ENCODE measurements at regions not wholly inside any gene's neighbourhood (a gene's known extent, or its start where the extent isn't known, plus 50 kb on each side); places are given as distances from the start of the nearest gene placed in this dataset.
"Not testable (repeated sequence)": the region's sequence is repeated elsewhere in the genome, so short reads cannot be mapped to it uniquely, and the experiment has no call there.

DNA sequence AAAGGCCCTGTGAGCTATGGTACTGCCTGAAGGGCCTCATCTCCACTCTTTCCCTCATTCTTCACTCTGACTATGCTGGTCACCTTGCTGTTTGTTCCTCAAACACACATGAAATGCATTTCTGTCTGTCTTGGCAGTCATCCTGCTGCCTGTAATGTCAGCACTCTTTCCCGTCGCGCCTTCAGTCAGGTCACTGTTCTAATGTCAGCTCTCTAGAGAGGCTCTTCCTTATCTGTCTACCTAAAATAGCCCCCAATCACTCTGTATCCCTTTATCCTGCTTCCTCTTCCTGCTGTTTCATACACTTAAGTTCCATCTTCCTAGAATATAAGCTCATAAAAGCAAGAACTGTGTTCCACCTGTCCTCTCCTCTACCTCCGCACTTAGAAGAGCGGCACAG is 215.5 kb downstream of the ZNF33B start:
- TF ChIP-seq, protein P1, sequence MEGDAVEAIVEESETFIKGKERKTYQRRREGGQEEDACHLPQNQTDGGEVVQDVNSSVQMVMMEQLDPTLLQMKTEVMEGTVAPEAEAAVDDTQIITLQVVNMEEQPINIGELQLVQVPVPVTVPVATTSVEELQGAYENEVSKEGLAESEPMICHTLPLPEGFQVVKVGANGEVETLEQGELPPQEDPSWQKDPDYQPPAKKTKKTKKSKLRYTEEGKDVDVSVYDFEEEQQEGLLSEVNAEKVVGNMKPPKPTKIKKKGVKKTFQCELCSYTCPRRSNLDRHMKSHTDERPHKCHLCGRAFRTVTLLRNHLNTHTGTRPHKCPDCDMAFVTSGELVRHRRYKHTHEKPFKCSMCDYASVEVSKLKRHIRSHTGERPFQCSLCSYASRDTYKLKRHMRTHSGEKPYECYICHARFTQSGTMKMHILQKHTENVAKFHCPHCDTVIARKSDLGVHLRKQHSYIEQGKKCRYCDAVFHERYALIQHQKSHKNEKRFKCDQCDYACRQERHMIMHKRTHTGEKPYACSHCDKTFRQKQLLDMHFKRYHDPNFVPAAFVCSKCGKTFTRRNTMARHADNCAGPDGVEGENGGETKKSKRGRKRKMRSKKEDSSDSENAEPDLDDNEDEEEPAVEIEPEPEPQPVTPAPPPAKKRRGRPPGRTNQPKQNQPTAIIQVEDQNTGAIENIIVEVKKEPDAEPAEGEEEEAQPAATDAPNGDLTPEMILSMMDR (IDR thresholded peaks at IDR 0.05) = no peak
- Mint-ChIP-seq H3K4me3 (no peak overlapping the region), H3K4me1 (no peaks in the 10 kb centered on the region), H3K36me3 (ENCODE audit: low read depth) (peaks cover 4% of the 10 kb centered on the region), H3K27me3 (ENCODE audit: low read depth, poor library complexity) (no peaks in the 10 kb centered on the region), H3K27ac (no peak overlapping the region), H3K9me3 (peaks cover 82% of the 10 kb centered on the region)
- DNase-seq = no peak

DNA sequence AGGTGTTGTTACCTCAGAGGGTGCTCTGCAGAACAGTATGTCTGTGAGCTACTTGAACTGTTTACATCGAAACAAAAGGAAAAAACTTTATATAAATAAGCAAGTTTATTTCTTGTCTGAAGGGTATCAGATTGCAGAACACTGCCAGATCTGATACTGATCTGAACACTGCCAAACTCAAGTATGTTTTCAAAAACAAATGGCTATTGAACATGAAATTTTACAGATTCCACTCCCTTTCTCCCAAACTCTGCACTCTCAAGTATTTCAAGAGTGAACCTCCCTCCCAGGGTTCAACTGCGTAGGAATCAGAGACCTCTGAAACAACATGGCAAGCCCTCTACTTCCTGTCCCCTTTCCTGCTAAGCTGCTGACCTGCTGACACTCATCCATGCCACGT is 216.6 kb downstream of the ZNF33B start:
- Mint-ChIP-seq H3K9me3 (peaks cover 86% of the 10 kb centered on the region), H3K4me3 (no peak overlapping the region), H3K36me3 (ENCODE audit: low read depth) (peaks cover 4% of the 10 kb centered on the region), H3K27me3 (ENCODE audit: low read depth, poor library complexity) (no peaks in the 10 kb centered on the region), H3K27ac (peak overlapping the region; percentile 77), H3K4me1 (no peaks in the 10 kb centered on the region)
- no peak for DNase-seq
- TF ChIP-seq, protein P1 (IDR thresholded peaks at IDR 0.05) = no peak

DNA sequence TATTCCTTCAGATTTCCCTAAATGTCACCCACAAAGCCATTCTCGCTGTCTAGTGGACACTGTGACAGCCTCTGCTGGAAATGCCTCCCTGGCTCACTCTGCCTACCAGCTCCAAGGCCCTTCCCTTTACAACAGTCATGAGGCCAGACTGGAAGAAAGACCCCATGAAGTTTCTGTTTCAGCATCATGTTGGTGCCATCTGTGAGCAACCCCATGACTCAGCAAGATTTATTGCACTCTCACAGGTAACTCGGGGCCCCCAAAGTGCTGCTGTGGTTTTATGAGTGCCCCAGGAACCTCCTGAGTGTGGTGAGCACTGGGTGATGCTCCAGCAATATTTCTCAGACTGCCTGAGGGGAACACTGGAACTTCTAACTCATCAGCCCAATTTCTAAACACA is 218.6 kb downstream of the ZNF33B start:
- Mint-ChIP-seq H3K27ac (no peak overlapping the region), H3K9me3 (peaks cover 84% of the 10 kb centered on the region), H3K36me3 (ENCODE audit: low read depth) (peaks cover 4% of the 10 kb centered on the region), H3K27me3 (ENCODE audit: low read depth, poor library complexity) (no peaks in the 10 kb centered on the region), H3K4me3 (no peak overlapping the region), H3K4me1 (no peaks in the 10 kb centered on the region)
- TF ChIP-seq, protein P1 (IDR thresholded peaks at IDR 0.05) = no peak
- no peak for DNase-seq

DNA sequence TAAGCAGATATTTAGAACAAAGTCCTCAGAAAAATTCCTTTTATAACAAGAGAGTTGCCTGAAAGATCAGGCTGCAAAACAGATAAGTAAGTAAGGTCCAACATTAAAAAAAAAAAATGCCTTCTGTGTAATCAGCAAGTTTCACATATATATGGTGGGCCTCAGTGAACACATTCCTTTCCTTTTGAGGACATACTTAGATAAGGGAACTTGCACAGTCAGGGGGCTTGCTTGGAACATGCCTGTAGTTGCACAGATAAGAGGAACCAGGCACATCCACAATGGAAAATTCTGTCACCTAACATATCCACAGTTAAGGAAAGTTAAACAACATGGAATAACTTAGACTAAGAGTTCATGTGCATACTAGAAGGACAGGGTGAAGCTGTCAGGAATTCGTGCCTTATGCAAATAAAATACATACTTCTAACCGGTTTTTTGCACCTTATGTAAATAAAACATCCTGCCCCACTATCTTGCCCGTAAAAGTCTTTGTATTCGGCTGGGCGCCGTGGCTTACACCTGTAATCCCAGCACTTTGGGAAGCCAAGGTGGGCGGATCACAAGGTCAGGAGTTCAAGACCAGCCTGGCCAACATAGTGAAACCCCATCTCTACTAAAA is 257.3 kb downstream of the ZNF33B start:
- no peak for DNase-seq
- TF ChIP-seq, protein P1 (IDR thresholded peaks at IDR 0.05) = no peak
- H3K36me3 Mint-ChIP-seq (ENCODE audit: low read depth) = peaks cover under 1% of the 10 kb centered on the region
- no peaks in the 10 kb centered on the region for H3K4me1 Mint-ChIP-seq
- H3K27ac Mint-ChIP-seq = no peak overlapping the region
- H3K9me3 Mint-ChIP-seq = peaks cover 87% of the 10 kb centered on the region
- no peak overlapping the region for H3K4me3 Mint-ChIP-seq
- H3K27me3 Mint-ChIP-seq (ENCODE audit: low read depth, poor library complexity) = no peaks in the 10 kb centered on the region

DNA sequence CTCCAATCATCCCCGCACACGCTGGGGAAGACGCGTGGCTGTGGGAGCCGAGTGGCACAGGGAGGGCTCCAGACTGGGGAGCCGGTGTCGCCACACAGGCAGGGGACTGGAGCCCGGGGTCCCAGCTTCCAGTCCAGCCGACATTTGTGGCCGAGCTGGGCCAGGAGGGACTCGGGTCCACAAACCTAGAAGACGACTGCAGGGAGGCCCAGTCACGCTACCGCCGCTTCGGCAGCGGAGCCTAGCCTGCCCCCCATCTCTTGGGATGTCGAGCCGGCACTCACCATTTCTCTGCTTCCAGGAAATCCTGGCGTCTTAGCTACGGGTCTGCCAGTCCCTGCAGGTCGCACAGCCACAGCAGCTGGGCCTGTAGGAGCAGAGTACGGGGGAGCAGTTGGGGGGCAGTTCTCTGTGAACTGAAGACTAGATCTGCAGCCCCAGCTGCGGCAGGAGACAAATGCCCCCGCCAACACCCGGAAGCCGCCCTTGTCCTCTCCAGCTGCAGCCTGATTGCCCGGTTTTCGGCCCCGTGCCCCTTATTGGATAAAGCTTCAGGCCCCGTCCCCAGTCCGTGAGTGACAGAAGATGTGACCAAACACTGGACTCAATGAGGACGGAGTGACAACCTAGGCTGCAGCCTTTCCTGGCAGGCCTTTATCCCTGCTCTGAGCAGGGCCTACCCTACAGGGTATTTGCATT is 270.7 kb downstream of the ZNF33B start:
- no peaks in the 10 kb centered on the region for H3K27me3 Mint-ChIP-seq (ENCODE audit: low read depth, poor library complexity)
- TF ChIP-seq, protein P1 (IDR thresholded peaks at IDR 0.05) = no peak
- no peaks in the 10 kb centered on the region for H3K4me1 Mint-ChIP-seq
- H3K4me3 Mint-ChIP-seq = no peak overlapping the region
- peaks cover 81% of the 10 kb centered on the region for H3K9me3 Mint-ChIP-seq
- no peak overlapping the region for H3K27ac Mint-ChIP-seq
- H3K36me3 Mint-ChIP-seq (ENCODE audit: low read depth) = no peaks in the 10 kb centered on the region
- no peak for DNase-seq

DNA sequence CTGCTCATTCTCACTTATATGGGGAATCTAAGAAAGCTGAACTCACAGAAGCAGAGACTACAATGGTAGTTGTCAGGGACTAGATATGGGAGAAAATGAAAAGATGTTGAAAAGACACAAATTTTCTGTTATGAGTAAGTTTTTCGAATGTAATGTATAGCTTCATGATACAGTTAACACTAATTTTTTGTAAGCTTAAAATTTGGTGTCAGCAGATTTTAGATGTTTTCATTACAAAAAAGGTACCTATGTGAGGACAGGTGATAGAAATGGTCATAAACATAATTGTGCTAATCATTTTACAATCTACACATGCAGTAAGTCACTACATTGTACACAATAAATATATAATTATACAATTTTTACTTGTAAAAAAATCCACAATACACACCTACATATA is 286.6 kb downstream of the ZNF33B start:
- DNase-seq = no peak
- Mint-ChIP-seq H3K4me3 (no peak overlapping the region), H3K36me3 (ENCODE audit: low read depth) (no peaks in the 10 kb centered on the region), H3K27ac (no peak overlapping the region), H3K9me3 (peaks cover 69% of the 10 kb centered on the region), H3K4me1 (no peaks in the 10 kb centered on the region), H3K27me3 (ENCODE audit: low read depth, poor library complexity) (peaks cover 3% of the 10 kb centered on the region)
- TF ChIP-seq, protein P1 (IDR thresholded peaks at IDR 0.05) = no peak

DNA sequence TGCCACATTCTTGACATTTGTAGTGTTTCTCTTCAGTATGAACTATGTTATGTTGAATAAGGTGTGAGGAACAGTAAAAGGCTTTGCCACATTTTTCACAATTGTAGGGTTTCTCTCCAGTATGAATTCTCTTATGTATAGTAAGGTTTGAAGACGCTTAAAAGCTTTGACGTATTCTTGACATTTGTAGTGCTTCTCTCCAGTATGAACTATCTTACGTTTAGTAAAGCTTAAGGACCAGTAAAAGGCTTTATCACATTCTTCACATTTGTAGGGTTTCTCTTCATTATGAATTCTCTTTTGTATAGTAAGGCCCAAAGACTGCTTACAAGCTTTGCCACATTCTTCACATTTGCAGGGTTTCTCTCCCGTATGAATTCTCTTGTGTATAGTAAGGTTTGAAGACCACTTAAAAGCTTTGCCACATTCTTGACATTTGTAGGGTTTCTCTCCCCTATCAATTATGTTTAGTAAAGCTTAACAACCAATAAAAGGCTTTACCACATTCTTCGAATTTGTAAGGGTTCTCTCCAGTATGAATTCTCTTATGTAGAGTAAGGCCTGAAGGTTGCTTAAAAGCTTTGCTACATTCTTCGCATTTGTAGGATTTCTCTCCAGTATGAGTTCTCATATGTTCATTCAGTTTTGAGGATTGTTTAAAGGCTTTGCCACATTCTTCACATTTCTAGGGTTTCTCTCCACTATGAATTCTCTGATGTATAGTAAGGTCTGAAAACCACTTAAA is 301.6 kb downstream of the ZNF33B start:
- not testable (repeated sequence) for H3K4me3 Mint-ChIP-seq, H3K4me1 Mint-ChIP-seq
- H3K9me3 Mint-ChIP-seq = peaks cover 85% of the 10 kb centered on the region

More for the DNA sequence above, 301.6 kb downstream of the ZNF33B start:
- DNase-seq; H3K27ac Mint-ChIP-seq; H3K36me3 Mint-ChIP-seq (ENCODE audit: low read depth); H3K27me3 Mint-ChIP-seq (ENCODE audit: low read depth, poor library complexity): not testable (repeated sequence)

Data from nephron progenitor cell (in vitro differentiated cells).